PC-9 (cell line): ENCODE measurements at regions not wholly inside any gene's neighbourhood (a gene's known extent, or its start where the extent isn't known, plus 50 kb on each side); places are given as distances from the start of the nearest gene placed in this dataset.

ENCODE experiments used
- BruUV-seq: library from RNA; stranded (reverse); fragments of 400-500 nt; replicated peaks from 2 replicates; lab custom pipeline; 2021; lab: Mats Ljungman, UMichigan
- CTCF ChIA-PET: fragments of 300-600 bp; sonication (Branson Sonifier 250); formaldehyde crosslinking; loops from one replicate; lab custom pipeline; 2022; ENCODE audit warnings: antibody characterized with exemption; lab: Charles Lee
- POLR2A ChIA-PET: fragments of 300-600 bp; sonication (Branson Sonifier 250); formaldehyde crosslinking; loops from one replicate; lab custom pipeline; 2022; ENCODE audit warnings: antibody characterized with exemption; ENCODE audit not compliant: unreplicated experiment; lab: Charles Lee
- DNase-seq, 2 experiments: peaks; one replicate each; pipeline versions ENCODE4 v3.0.0 to v3.0.0-alpha.2; 2015 to 2022; ENCODE audit warnings: mixed read lengths in 1 of 2
- H2AFZ ChIP-seq: fragments of 200-600 bp; sonication (generic); 2 replicates; pipeline ENCODE4 v1.8.1; 2017; ENCODE audit warnings: antibody characterized with exemption
- H3F3A ChIP-seq: fragments of 200-600 bp; sonication (generic); 2 replicates; pipeline ENCODE4 v1.8.1; 2017; ENCODE audit warnings: antibody characterized with exemption, mild to moderate bottlenecking, low read depth; ENCODE audit not compliant: insufficient read depth
- H3K27ac ChIP-seq: fragments of 200-600 bp; sonication (generic); 2 replicates; pipeline ENCODE4 v1.6.1; 2016; ENCODE audit warnings: mixed run types
- H3K27me3 ChIP-seq: fragments of 200-600 bp; sonication (generic); 2 replicates; pipeline ENCODE4 v1.6.1; 2016; ENCODE audit warnings: low read depth, mixed run types; ENCODE audit not compliant: insufficient read depth
- H3K36me3 ChIP-seq: fragments of 200-600 bp; sonication (generic); 2 replicates; pipeline ENCODE4 v1.6.1; 2016; ENCODE audit warnings: low read depth, mixed run types
- H3K4me1 ChIP-seq: fragments of 200-600 bp; sonication (generic); replicated peaks from 2 replicates; pipeline ENCODE4 v1.6.1; 2016; ENCODE audit warnings: mixed run types; ENCODE audit not compliant: insufficient read depth
- H3K4me2 ChIP-seq: fragments of 200-600 bp; sonication (generic); 2 replicates; pipeline ENCODE4 v1.6.1; 2017; ENCODE audit warnings: mixed run types
- H3K4me3 ChIP-seq: fragments of 200-600 bp; sonication (generic); 2 replicates; pipeline ENCODE4 v1.6.1; 2016; ENCODE audit warnings: mixed run types
- H3K79me2 ChIP-seq: fragments of 200-600 bp; sonication (generic); 2 replicates; pipeline ENCODE4 v1.6.1; 2017; ENCODE audit warnings: low read depth, mixed run types
- H3K9me2 ChIP-seq: fragments of 200-600 bp; sonication (generic); 2 replicates; pipeline ENCODE4 v1.8.1; 2017; ENCODE audit warnings: mild to moderate bottlenecking; ENCODE audit not compliant: insufficient read depth
- H3K9me3 ChIP-seq: fragments of 200-600 bp; sonication (generic); 2 replicates; pipeline ENCODE4 v1.8.1; 2016; ENCODE audit warnings: low read depth; ENCODE audit not compliant: insufficient read depth
- H4K20me1 ChIP-seq: fragments of 200-600 bp; sonication (generic); 2 replicates; pipeline ENCODE4 v1.8.1; 2017; ENCODE audit not compliant: insufficient read depth
- CTCF ChIP-seq: fragments of 200-600 bp; sonication (generic); conservative IDR thresholded peaks from 2 replicates; pipeline ENCODE4 v1.6.1; 2017; ENCODE audit warnings: mixed run types, antibody characterized with exemption, mild to moderate bottlenecking, moderate library complexity
- EZH2 ChIP-seq: fragments of 200-600 bp; sonication (generic); IDR thresholded peaks from 2 replicates; pipeline ENCODE4 v1.8.0; 2017; ENCODE audit warnings: antibody characterized with exemption, low read depth
- intact Hi-C: fragments of 100-400 bp; cut with micrococcal nuclease; formaldehyde crosslinking; loops from one replicate; pipeline ENCODE4 v1.10.0; 2022; ENCODE audit not compliant: unreplicated experiment

GRCh38 chr3:180341516-180341915, 260.4 kb upstream of the TTC14 start:
- intact Hi-C loops: no loop called here

DNA sequence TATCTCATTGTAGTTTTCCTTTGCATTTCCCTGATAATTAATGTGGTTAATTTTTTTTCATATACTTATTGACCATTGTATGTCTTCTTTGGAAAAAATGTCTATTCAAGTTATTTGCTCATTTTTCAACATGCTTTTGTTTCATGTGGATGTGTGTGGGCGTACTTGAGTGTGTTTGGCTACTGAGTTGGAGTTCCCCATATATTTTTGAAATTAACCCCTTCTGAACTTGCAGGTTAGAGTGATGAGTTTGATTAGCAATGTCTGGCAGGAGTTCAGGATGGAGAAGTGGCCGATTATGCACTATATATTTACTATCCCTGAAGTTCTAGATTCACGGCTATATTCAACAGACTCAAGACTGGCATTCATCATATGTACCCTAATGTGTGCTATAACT, 250.4 kb upstream of the TTC14 start:
- Histone ChIP-seq H3K9me3 (no peaks in the 10 kb centered on the region), H3K27me3 (no peaks in the 10 kb centered on the region), H3K4me2 (no peak overlapping the region), H3K9me2 (peaks cover 3% of the 10 kb centered on the region; the same call in 1 of the 2 replicates), H3K36me3 (no peaks in the 10 kb centered on the region), H3K27ac (no peak overlapping the region), H2AFZ (no peak overlapping the region), H3F3A (no peaks in the 10 kb centered on the region), H3K4me1 (no peaks in the 10 kb centered on the region), H4K20me1 (no peaks in the 10 kb centered on the region), H3K79me2 (no peaks in the 10 kb centered on the region), H3K4me3 (no peak overlapping the region)
- no peak for TF ChIP-seq EZH2
- no peak for TF ChIP-seq CTCF
- ChIA-PET CTCF (no interaction called here), POLR2A (no interaction called here)
- intact Hi-C loops: no loop called here
- no TSS peak for BruUV-seq
- DNase-seq: no peak

More at GRCh38 chr3:180341516-180341915, 260.4 kb upstream of the TTC14 start:
- TF ChIP-seq EZH2 (no peak), CTCF (no peak)
- no peak for DNase-seq
- no peaks in the 10 kb centered on the region for H3F3A ChIP-seq
- H4K20me1 ChIP-seq: no peaks in the 10 kb centered on the region
- H2AFZ ChIP-seq: no peak overlapping the region
- no peak overlapping the region for H3K4me3 ChIP-seq
- H3K36me3 ChIP-seq: no peaks in the 10 kb centered on the region
- CTCF ChIA-PET: no interaction called here
- POLR2A ChIA-PET: interaction anchor here (0.7 kb wide), 1 partner anchor 254 kb away, joined by 3 read pairs; no protein-coding TSS in a partner anchor
- no peaks in the 10 kb centered on the region; the same call in 1 of the 2 replicates for H3K9me3 ChIP-seq
- no peak overlapping the region for H3K27ac ChIP-seq
- H3K27me3 ChIP-seq: no peaks in the 10 kb centered on the region
- H3K79me2 ChIP-seq: no peaks in the 10 kb centered on the region
- no peak overlapping the region for H3K4me2 ChIP-seq
- H3K9me2 ChIP-seq: peaks cover 4% of the 10 kb centered on the region; the same call in 1 of the 2 replicates
- H3K4me1 ChIP-seq: no peaks in the 10 kb centered on the region
- no TSS peak for BruUV-seq

- H2AFZ ChIP-seq: no peak overlapping the region
- H3K27ac ChIP-seq: no peak overlapping the region
Observed at GRCh38 chr3:180352261-180352660, 249.7 kb upstream of the TTC14 start.

More at GRCh38 chr3:180352261-180352660, 249.7 kb upstream of the TTC14 start:
- DNase-seq: no peak
- Histone ChIP-seq H3K27me3 (no peaks in the 10 kb centered on the region), H3K9me2 (peaks cover 3% of the 10 kb centered on the region; the same call in 1 of the 2 replicates), H3K9me3 (no peaks in the 10 kb centered on the region), H4K20me1 (no peaks in the 10 kb centered on the region), H3F3A (no peaks in the 10 kb centered on the region), H3K79me2 (no peaks in the 10 kb centered on the region), H3K4me2 (no peak overlapping the region), H3K36me3 (no peaks in the 10 kb centered on the region), H3K4me1 (no peaks in the 10 kb centered on the region), H3K4me3 (no peak overlapping the region)
- ChIA-PET POLR2A (no interaction called here), CTCF (no interaction called here)
- intact Hi-C loops: no loop called here
- BruUV-seq: no TSS peak
- TF ChIP-seq EZH2 (no peak), CTCF (no peak)
